A204.1 (cell line): ENCODE measurements at regions not wholly inside any gene's neighbourhood (a gene's known extent, or its start where the extent isn't known, plus 50 kb on each side); places are given as distances from the start of the nearest gene placed in this dataset.
"Not testable (repeated sequence)": the region's sequence is repeated elsewhere in the genome, so short reads cannot be mapped to it uniquely, and the experiment has no call there.

Experiments
- FAIRE-seq: peaks from 2 replicates; lab custom pipeline; 2012; peaks lifted over from hg19 to GRCh38; lab: Jason Lieb, UNC

GRCh38 chr16:22659933-22660332 is 149.2 kb downstream of the NPIPB5 start:
- no peak for FAIRE-seq

GRCh38 chr16:22660441-22661160 is 149.9 kb downstream of the NPIPB5 start:
- no peak for FAIRE-seq

- FAIRE-seq: no peak
Measured at GRCh38 chr16:22661161-22661647, 150.5 kb downstream of the NPIPB5 start.

GRCh38 chr16:22662958-22663357 is 151.0 kb upstream of the HS3ST2 start:
- FAIRE-seq: not testable (repeated sequence)

GRCh38 chr16:22663389-22664064 is 150.4 kb upstream of the HS3ST2 start:
- no peak for FAIRE-seq

- no peak for FAIRE-seq
Measured at GRCh38 chr16:22664132-22664531, 149.8 kb upstream of the HS3ST2 start.

- FAIRE-seq: no peak
Measured at GRCh38 chr16:22664561-22664997, 149.4 kb upstream of the HS3ST2 start.

- no peak for FAIRE-seq
Measured at GRCh38 chr16:22665048-22665797, 148.7 kb upstream of the HS3ST2 start.

- no peak for FAIRE-seq
Measured at GRCh38 chr16:22665803-22666202, 148.2 kb upstream of the HS3ST2 start.

GRCh38 chr16:22668318-22668717 is 145.6 kb upstream of the HS3ST2 start:
- no peak for FAIRE-seq

- FAIRE-seq: no peak
Measured at GRCh38 chr16:22670044-22670536, 143.9 kb upstream of the HS3ST2 start.

- FAIRE-seq: no peak
Measured at GRCh38 chr16:22670551-22671041, 143.4 kb upstream of the HS3ST2 start.

GRCh38 chr16:22671301-22672076 is 142.5 kb upstream of the HS3ST2 start:
- FAIRE-seq: no peak

GRCh38 chr16:22672830-22673210 is 141.1 kb upstream of the HS3ST2 start:
- FAIRE-seq: no peak

GRCh38 chr16:22673421-22673831 is 140.5 kb upstream of the HS3ST2 start:
- no peak for FAIRE-seq

GRCh38 chr16:22674832-22675191 is 139.2 kb upstream of the HS3ST2 start:
- FAIRE-seq: no peak

GRCh38 chr16:22675745-22676540 is 138.0 kb upstream of the HS3ST2 start:
- no peak for FAIRE-seq

GRCh38 chr16:22677024-22677830 is 136.7 kb upstream of the HS3ST2 start:
- no peak for FAIRE-seq

- no peak for FAIRE-seq
Measured at GRCh38 chr16:22678311-22678710, 135.7 kb upstream of the HS3ST2 start.
